Superior temporal gyrus (tissue), 1 donor: ENCODE measurements at regions not wholly inside any gene's neighbourhood (a gene's known extent, or its start where the extent isn't known, plus 50 kb on each side); places are given as distances from the start of the nearest gene placed in this dataset.
"Not testable (repeated sequence)": the region's sequence is repeated elsewhere in the genome, so short reads cannot be mapped to it uniquely, and the experiment has no call there.

Experiments
- DNase-seq: peaks from one replicate; pipeline ENCODE4 v3.0.0-alpha.2; 2016; ENCODE audit errors: extremely low spot score

GRCh38 chr19:31037286-31037980 is 311.8 kb downstream of the TSHZ3 start:
- DNase-seq: no peak

GRCh38 chr19:31031455-31031854 is 317.8 kb downstream of the TSHZ3 start:
- DNase-seq: not testable (repeated sequence)

DNA sequence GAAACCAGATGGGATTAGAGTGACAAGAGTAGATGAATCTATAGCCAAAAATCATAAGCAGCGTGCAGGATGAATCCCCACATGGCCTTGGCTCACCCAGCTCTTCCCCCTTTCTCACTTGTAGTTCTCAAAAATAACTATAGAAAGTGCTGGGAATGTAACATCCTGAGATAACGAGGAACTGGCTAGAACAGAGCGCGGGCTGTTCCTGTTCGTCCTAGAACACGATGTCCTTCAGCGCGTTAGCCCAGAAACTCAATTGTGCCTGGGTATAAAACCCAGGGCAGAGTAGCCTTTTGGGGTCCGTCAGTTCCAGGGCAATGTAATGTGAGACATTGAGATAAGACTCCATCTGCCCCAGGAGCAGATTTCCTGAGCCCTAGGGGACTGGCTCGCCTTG is 326.2 kb downstream of the TSHZ3 start:
- DNase-seq: no peak

- no peak for DNase-seq
Observed at GRCh38 chr19:31018936-31019335, 330.3 kb downstream of the TSHZ3 start.

DNA sequence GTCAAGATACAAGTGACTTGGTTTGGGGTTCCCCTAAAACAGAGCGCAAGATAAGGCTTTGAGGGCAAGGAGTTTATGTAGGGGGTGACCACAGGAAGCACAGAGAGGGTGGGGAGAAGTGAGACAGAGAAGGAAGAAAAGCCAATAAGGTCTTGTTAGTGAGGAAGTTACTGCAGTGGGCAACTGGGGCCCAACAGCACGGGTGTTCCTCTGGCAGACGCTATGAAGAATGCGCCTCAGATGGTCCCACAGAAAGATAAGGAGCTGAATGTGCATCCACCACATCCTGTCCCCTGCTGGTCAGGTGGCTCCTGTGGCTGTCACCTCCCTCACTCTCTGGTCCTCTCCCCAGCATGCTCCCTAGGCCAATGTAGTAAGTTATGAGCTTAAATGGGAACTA is 333.5 kb downstream of the TSHZ3 start:
- no peak for DNase-seq

GRCh38 chr19:31014668-31015067 is 334.6 kb downstream of the TSHZ3 start:
- no peak for DNase-seq

DNA sequence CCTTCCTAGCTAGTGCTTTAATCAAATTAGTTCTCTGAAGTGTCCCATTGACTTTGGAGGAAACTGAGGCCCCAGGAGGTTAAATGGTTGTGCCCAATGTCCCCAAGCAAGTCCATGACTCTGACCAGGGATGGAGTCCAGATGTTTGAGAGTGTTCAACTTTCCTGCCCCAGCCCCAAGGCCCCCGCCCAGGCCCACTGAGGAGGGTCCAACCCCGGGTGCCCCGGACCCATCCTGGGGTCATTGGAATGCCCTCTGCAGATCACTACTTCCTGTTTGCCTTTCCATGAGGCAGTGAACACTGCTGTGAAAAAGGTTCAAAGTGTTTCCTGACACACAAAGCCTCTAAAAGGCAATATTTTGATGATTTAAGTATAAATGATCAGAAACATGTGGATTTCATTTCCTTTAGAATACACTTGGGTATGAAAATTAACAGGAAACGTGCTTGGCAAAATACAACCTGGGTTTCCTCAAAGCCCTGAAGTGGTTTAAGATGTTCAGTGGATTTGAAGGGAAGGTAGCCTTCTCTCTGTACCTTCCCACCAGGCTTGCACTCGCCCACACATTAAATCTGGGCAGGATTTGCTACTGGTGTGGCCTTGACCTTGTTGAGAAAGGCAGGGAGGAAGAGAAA is 335.7 kb downstream of the TSHZ3 start:
- DNase-seq: no peak

DNA sequence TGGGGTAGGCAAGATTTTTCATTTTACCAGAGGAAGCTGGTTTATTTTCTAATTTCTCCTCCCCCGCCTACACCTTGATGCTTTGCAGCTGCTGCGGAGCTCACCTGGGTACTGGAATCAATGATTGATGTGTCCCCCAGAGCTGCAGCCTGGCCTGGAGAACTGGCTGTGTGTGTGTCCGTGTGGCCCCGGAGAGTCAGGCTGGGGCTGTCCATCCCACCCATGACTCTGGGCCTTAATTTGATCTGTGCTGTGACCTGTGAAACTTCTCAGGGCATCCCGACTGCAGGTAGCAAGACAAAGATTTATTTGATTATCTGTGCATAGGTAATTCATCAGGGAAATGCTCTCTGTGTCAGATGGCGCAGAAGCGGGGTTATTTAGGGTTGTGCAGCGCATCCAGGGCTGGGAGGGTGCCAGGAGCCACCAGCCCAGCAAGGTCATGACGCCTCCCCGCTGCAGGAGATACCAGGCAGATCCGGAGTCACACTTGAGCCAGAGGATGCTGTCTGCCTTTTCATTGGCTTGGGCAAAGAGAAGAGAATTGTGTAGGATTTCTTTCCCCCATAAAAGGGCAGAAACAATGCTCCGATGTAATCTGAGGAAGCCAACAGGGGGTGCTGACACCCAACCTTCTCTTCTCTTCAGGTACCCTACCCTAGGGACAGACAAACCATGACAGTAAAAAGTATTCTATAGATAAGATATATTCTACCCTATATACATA is 346.6 kb downstream of the TSHZ3 start:
- no peak for DNase-seq

GRCh38 chr19:31001991-31002390 is 347.2 kb downstream of the TSHZ3 start:
- DNase-seq: no peak

GRCh38 chr19:31000913-31001312 is 348.3 kb downstream of the TSHZ3 start:
- DNase-seq: no peak

GRCh38 chr19:30999726-31000125 is 349.5 kb downstream of the TSHZ3 start:
- no peak for DNase-seq

- DNase-seq: no peak
Observed at GRCh38 chr19:30997222-30997621, 352.0 kb downstream of the TSHZ3 start.

DNA sequence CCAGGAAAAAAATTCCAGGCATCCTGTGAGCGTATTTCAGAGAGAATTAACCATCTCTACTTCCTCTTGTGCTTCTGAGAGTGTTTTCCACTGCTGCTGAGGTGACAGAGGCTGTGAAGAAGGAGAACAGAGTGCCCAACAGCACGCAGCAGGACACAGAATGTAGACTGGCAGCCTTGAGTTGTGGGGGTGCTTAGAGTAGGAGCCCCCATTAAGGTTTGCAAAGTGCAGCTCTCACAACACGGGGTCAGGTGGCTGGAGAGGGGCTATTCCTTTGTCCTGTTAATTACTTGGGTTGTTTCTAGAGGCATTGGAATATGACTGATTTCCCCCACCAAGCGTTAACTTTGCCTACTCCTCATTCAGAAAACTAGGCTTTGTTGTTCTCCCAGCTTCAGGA is 370.6 kb downstream of the TSHZ3 start:
- no peak for DNase-seq

- no peak for DNase-seq
Observed at GRCh38 chr19:30969591-30969990, 379.6 kb downstream of the TSHZ3 start.

GRCh38 chr19:30968841-30969399 is 380.3 kb downstream of the TSHZ3 start:
- no peak for DNase-seq

- no peak for DNase-seq
Observed at GRCh38 chr19:30968210-30968609, 381.0 kb downstream of the TSHZ3 start.

- no peak for DNase-seq
Observed at GRCh38 chr19:30966486-30966885, 382.8 kb downstream of the TSHZ3 start.

DNA sequence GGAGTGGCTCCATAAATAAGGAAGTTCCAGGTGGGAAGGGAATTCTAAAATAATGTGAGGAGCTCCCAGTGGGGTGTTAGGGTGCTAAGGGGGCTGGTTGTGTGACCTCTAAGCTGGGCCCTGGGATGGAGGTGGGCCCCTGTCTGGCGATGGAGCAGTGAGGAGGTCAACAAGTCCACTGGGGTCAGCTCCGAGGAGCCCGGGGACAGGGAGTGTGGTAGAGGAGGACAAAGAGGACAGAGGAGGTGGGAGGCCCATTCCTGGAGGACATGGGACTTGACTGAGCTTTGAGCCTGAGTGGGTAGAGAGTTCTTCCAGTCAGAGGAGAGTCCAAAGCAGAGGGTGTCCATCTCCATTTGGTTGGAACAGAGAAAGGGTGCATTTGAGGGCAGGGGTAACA is 390.2 kb downstream of the TSHZ3 start:
- no peak for DNase-seq

- DNase-seq: no peak
Observed at GRCh38 chr19:30955112-30956104, 393.8 kb downstream of the TSHZ3 start.

GRCh38 chr19:30944276-30944932 is 404.8 kb downstream of the TSHZ3 start:
- not testable (repeated sequence) for DNase-seq
